H1 (cell line): ENCODE measurements at regions not wholly inside any gene's neighbourhood (a gene's known extent, or its start where the extent isn't known, plus 50 kb on each side); places are given as distances from the start of the nearest gene placed in this dataset.

Experiments used
- CTCF ChIA-PET: fragments of 300-600 bp; sonication (Branson Sonifier 250); formaldehyde crosslinking; loops from one replicate; lab custom pipeline; 2021; ENCODE audit not compliant: partially characterized antibody; lab: Charles Lee
- POLR2A ChIA-PET: fragments of 300-600 bp; sonication (Branson Sonifier 250); formaldehyde crosslinking; loops from one replicate; lab custom pipeline; 2021; ENCODE audit warnings: inconsistent platforms; ENCODE audit not compliant: partially characterized antibody; lab: Charles Lee
- DNase-seq, 2 experiments: peaks; one replicate each; pipeline versions ENCODE4 v3.0.0 to v3.0.0-alpha.2; 2010 to 2022; ENCODE audit warnings: low spot score in 2 of 2, low read depth in 1 of 2, mixed read lengths in 1 of 2
- FAIRE-seq: peaks from 2 replicates; lab custom pipeline; 2011; peaks lifted over from hg19 to GRCh38; lab: Jason Lieb, UNC
- H2AFZ ChIP-seq: 2 replicates; pipeline ENCODE4 v1.8.1; 2012; ENCODE audit warnings: low read length, inconsistent platforms
- H2AK5ac ChIP-seq: 2 replicates; pipeline ENCODE4 v1.6.1; 2013; ENCODE audit warnings: low read depth, low read length
- H2BK120ac ChIP-seq: replicated peaks from 2 replicates; pipeline ENCODE3; 2013; ENCODE audit warnings: low read depth, low read length, inconsistent platforms
- H2BK12ac ChIP-seq: 2 replicates; pipeline ENCODE4 v1.6.1; 2013; ENCODE audit warnings: low read depth, low read length
- H2BK15ac ChIP-seq: 2 replicates; pipeline ENCODE4 v1.6.1; 2013; ENCODE audit warnings: low read length
- H2BK20ac ChIP-seq: 2 replicates; pipeline ENCODE4 v1.6.1; 2013; ENCODE audit warnings: low read length
- H2BK5ac ChIP-seq: 2 replicates; pipeline ENCODE4 v1.6.1; 2013; ENCODE audit warnings: low read depth, low read length
- H3K14ac ChIP-seq: 2 replicates; pipeline ENCODE4 v1.6.1; 2013; ENCODE audit warnings: inconsistent platforms; ENCODE audit not compliant: insufficient read length
- H3K18ac ChIP-seq: 2 replicates; pipeline ENCODE4 v1.6.1; 2013; ENCODE audit warnings: low read length; ENCODE audit errors: extremely low read depth
- H3K23ac ChIP-seq: 2 replicates; pipeline ENCODE4 v1.6.1; 2013; ENCODE audit warnings: inconsistent platforms; ENCODE audit not compliant: insufficient read length
- H3K23me2 ChIP-seq: 2 replicates; pipeline ENCODE4 v1.6.1; 2013; ENCODE audit warnings: low read depth, low read length
- H3K27ac ChIP-seq: 2 replicates; pipeline ENCODE4 v1.6.1; 2011; ENCODE audit warnings: low read depth, low read length, inconsistent platforms
- H3K27me3 ChIP-seq, 4 experiments: replicated peaks in 1 of 4; 1 replicate in 1 of 4; 2 replicates in 3 of 4; pipeline versions ENCODE4 v1.6.1 to v1.8.1; 2011 to 2013; ENCODE audit warnings: low read length in 3 of 4, mild to moderate bottlenecking in 3 of 4, inconsistent platforms in 2 of 4, mixed read lengths in 2 of 4, moderate library complexity in 1 of 4; ENCODE audit not compliant: control insufficient read depth in 3 of 4, insufficient read depth in 3 of 4; ENCODE audit errors: extremely low read depth in 1 of 4
- H3K36me3 ChIP-seq, 4 experiments: 2 replicates each; pipeline versions ENCODE4 v1.6.1 to v1.8.1; 2011 to 2013; ENCODE audit warnings: mild to moderate bottlenecking in 4 of 4, low read length in 3 of 4, moderate library complexity in 2 of 4, control low read depth in 1 of 4, inconsistent platforms in 1 of 4; ENCODE audit not compliant: insufficient read depth in 4 of 4, control insufficient read depth in 2 of 4
- H3K4ac ChIP-seq: replicated peaks from 2 replicates; pipeline ENCODE3; 2013; ENCODE audit warnings: low read length, low read depth, mixed read lengths, inconsistent platforms; ENCODE audit not compliant: insufficient read length
- H3K4me1 ChIP-seq, 4 experiments: replicated peaks in 1 of 4; 1 replicate in 1 of 4; 2 replicates in 3 of 4; pipeline versions ENCODE4 v1.6.1 to v1.8.1; 2011 to 2013; ENCODE audit warnings: low read length in 3 of 4, inconsistent platforms in 2 of 4, mixed read lengths in 1 of 4; ENCODE audit not compliant: insufficient read depth in 4 of 4, control insufficient read depth in 3 of 4
- H3K4me2 ChIP-seq, 2 experiments: 2 replicates each; pipeline versions ENCODE4 v1.6.1 to v1.8.1; 2011 to 2013; ENCODE audit warnings: low read depth in 2 of 2, low read length in 2 of 2, control low read depth in 1 of 2, inconsistent platforms in 1 of 2, mild to moderate bottlenecking in 1 of 2; ENCODE audit not compliant: insufficient read depth in 1 of 2
- H3K4me3 ChIP-seq, 4 experiments: fragments of 200-600, 300-600 bp in 1 of 4; sonication (generic), shearing (Covaris generic), sonication (Bioruptor Twin) in 1 of 4; 2 replicates each; pipeline versions ENCODE4 v1.5.1 to v1.8.1; 2011 to 2016; ENCODE audit warnings: low read length in 4 of 4, low read depth in 3 of 4, control low read depth in 2 of 4, inconsistent platforms in 2 of 4, mild to moderate bottlenecking in 2 of 4, mixed read lengths in 1 of 4, moderate library complexity in 1 of 4; ENCODE audit not compliant: insufficient read depth in 2 of 4; ENCODE audit errors: extremely low read depth in 1 of 4
- H3K56ac ChIP-seq: replicated peaks from 2 replicates; pipeline ENCODE3; 2013; ENCODE audit warnings: low read depth, mild to moderate bottlenecking, mixed read lengths, low read length, inconsistent platforms; ENCODE audit not compliant: insufficient read length
- H3K79me1 ChIP-seq: 2 replicates; pipeline ENCODE4 v1.6.1; 2013; ENCODE audit warnings: low read depth, low read length, control low read depth
- H3K79me2 ChIP-seq, 2 experiments: 2 replicates each; pipeline versions ENCODE4 v1.6.1 to v1.8.1; 2012 to 2013; ENCODE audit warnings: low read length in 2 of 2, mild to moderate bottlenecking in 2 of 2, inconsistent platforms in 1 of 2; ENCODE audit not compliant: insufficient read depth in 2 of 2, control insufficient read depth in 1 of 2
- H3K9ac ChIP-seq, 4 experiments: replicated peaks in 1 of 4; 1 replicate in 1 of 4; 2 replicates in 3 of 4; pipeline versions ENCODE4 v1.6.1 to v1.8.1; 2011 to 2013; ENCODE audit warnings: low read depth in 3 of 4, low read length in 3 of 4, control low read depth in 2 of 4, mild to moderate bottlenecking in 2 of 4, moderate library complexity in 2 of 4, inconsistent platforms in 1 of 4; ENCODE audit errors: extremely low read depth in 1 of 4
- H3K9me3 ChIP-seq, 2 experiments: 2 replicates each; pipeline versions ENCODE4 v1.6.1 to v1.8.1; 2012 to 2013; ENCODE audit warnings: mild to moderate bottlenecking in 2 of 2, moderate library complexity in 2 of 2, control low read depth in 1 of 2, inconsistent platforms in 1 of 2, low read depth in 1 of 2, low read length in 1 of 2, mixed read lengths in 1 of 2; ENCODE audit not compliant: insufficient read depth in 2 of 2
- H4K20me1 ChIP-seq, 2 experiments: replicated peaks in 1 of 2; 2 replicates each; pipeline versions ENCODE3 to v1.8.1; 2011 to 2013; ENCODE audit warnings: inconsistent platforms in 2 of 2, low read length in 2 of 2, mild to moderate bottlenecking in 1 of 2; ENCODE audit not compliant: insufficient read depth in 2 of 2, control insufficient read depth in 1 of 2
- H4K5ac ChIP-seq: 2 replicates; pipeline ENCODE4 v1.6.1; 2013; ENCODE audit warnings: low read length, low read depth, mixed read lengths, inconsistent platforms; ENCODE audit not compliant: insufficient read length
- H4K8ac ChIP-seq: 2 replicates; pipeline ENCODE4 v1.8.0; 2013; ENCODE audit warnings: mild to moderate bottlenecking, moderate library complexity, low read length, inconsistent platforms; ENCODE audit not compliant: insufficient read depth; ENCODE audit errors: extremely low read depth
- H4K91ac ChIP-seq: replicated peaks from 2 replicates; pipeline ENCODE3; 2013; ENCODE audit warnings: low read length, mixed read lengths, inconsistent platforms; ENCODE audit not compliant: insufficient read length
- BACH1 ChIP-seq: IDR thresholded peaks from 2 replicates; pipeline ENCODE4 v1.6.1; 2012; ENCODE audit warnings: low read length, improper control_type of control experiment
- CEBPB ChIP-seq: IDR thresholded peaks from 2 replicates; pipeline ENCODE4 v1.6.1; 2012; ENCODE audit warnings: low read depth, low read length
- GTF2F1 ChIP-seq: IDR thresholded peaks from 2 replicates; pipeline ENCODE4 v1.6.1; 2012; ENCODE audit warnings: low read depth, low read length, improper control_type of control experiment, borderline replicate concordance
- NRF1 ChIP-seq: IDR thresholded peaks from 2 replicates; pipeline ENCODE4 v1.6.1; 2011; ENCODE audit warnings: mild to moderate bottlenecking, low read depth, low read length, improper control_type of control experiment
- PHF8 ChIP-seq: fragments of 200-600 bp; sonication (generic); conservative IDR thresholded peaks from 2 replicates; pipeline ENCODE4 v1.7.1; 2012; ENCODE audit warnings: low read depth, mild to moderate bottlenecking, inconsistent platforms, low read length, moderate library complexity
- POLR2A ChIP-seq, 2 experiments: IDR thresholded peaks; 1 replicate in 1 of 2; 2 replicates in 1 of 2; pipeline ENCODE4 v1.6.1; 2011; ENCODE audit warnings: low read depth in 2 of 2, low read length in 2 of 2, mild to moderate bottlenecking in 2 of 2; ENCODE audit errors: control extremely low read depth in 1 of 2
- SP1 ChIP-seq: IDR thresholded peaks from 2 replicates; pipeline ENCODE4 v1.6.1; 2011; ENCODE audit warnings: low read depth, low read length
- WGBS, 2 experiments: shearing (Covaris generic) in 1 of 2; methylation state at CpG; one replicate each; pipeline versions ENCODE4 v1.1.6 to v1.1.7; 2013 to 2015; ENCODE audit warnings: low lambda C conversion rate in 2 of 2, mixed read lengths in 2 of 2, inconsistent platforms in 1 of 2, low coverage in 1 of 2, missing lambda C conversion rate in 1 of 2; ENCODE audit not compliant: insufficient replicate concordance in 2 of 2, insufficient coverage in 1 of 2, insufficient read length in 1 of 2; ENCODE audit errors: extremely low coverage in 1 of 2, missing lambda C conversion rate in 1 of 2; 5-methylcytosine and 5-hydroxymethylcytosine counted together

GRCh38 chr13:24060993-24061392 lies 99.5 kb upstream of the SPATA13 start:
- DNase-seq = no peak
- ChIA-PET CTCF (interaction anchor here (0.7 to 1.3 kb wide), 4 partner anchors 8 to 158 kb away, joined by 3 to 5 read pairs (median 4); no protein-coding TSS in a partner anchor), POLR2A (no interaction called here)
- no peak overlapping the region for H3K4me2 ChIP-seq
- H2BK15ac ChIP-seq = no peak overlapping the region
- no peaks in the 10 kb centered on the region for H3K9me3 ChIP-seq
- 94% methylated on average over 2 of the region's 2 CpGs; no CpG with 5 or more reads in 1 of the 2 experiments for WGBS, 2 experiments
- no peak overlapping the region for H3K4me3 ChIP-seq
- H3K56ac ChIP-seq = no peak overlapping the region
- H2BK12ac ChIP-seq = no peak overlapping the region
- H3K23me2 ChIP-seq = no peaks in the 10 kb centered on the region
- no peak overlapping the region for H4K5ac ChIP-seq
- no peak overlapping the region for H3K23ac ChIP-seq
- no peak overlapping the region for H2BK5ac ChIP-seq
- H2BK20ac ChIP-seq = no peak overlapping the region
- no peaks in the 10 kb centered on the region for H3K79me2 ChIP-seq
- H3K9ac ChIP-seq = no peak overlapping the region
- no peak overlapping the region for H3K4ac ChIP-seq
- FAIRE-seq = no peak
- H3K79me1 ChIP-seq = no peaks in the 10 kb centered on the region
- H3K4me1 ChIP-seq = peaks cover 0 to 4% (median under 1%) of the 10 kb centered on the region in 4 experiments; a peak in 2 of 7 replicates
- no peak overlapping the region for H4K91ac ChIP-seq
- no peak overlapping the region for H3K18ac ChIP-seq
- no peak overlapping the region for H3K27ac ChIP-seq
- H2AFZ ChIP-seq = no peak overlapping the region
- no peak for TF ChIP-seq BACH1
- TF ChIP-seq PHF8 = no peak
- TF ChIP-seq SP1 = no peak
- no peak for TF ChIP-seq GTF2F1
- TF ChIP-seq CEBPB = no peak
- no peak for TF ChIP-seq NRF1
- no peak for TF ChIP-seq POLR2A (IDR thresholded peaks at IDR 0.05; ENCODE audit: control extremely low read depth in 1 of 2, low read depth in 2 of 2, low read length in 2 of 2)
- H3K14ac ChIP-seq = no peak overlapping the region
- no peak overlapping the region for H2AK5ac ChIP-seq
- no peaks in the 10 kb centered on the region for H3K36me3 ChIP-seq
- no peak overlapping the region for H2BK120ac ChIP-seq
- no peaks in the 10 kb centered on the region for H4K20me1 ChIP-seq
- H3K27me3 ChIP-seq = no peaks in the 10 kb centered on the region
- no peak overlapping the region for H4K8ac ChIP-seq
